ENCODE measurements at regions not wholly inside any gene's neighbourhood (a gene's known extent, or its start where the extent isn't known, plus 50 kb on each side); places are given as distances from the start of the nearest gene placed in this dataset.

DNA sequence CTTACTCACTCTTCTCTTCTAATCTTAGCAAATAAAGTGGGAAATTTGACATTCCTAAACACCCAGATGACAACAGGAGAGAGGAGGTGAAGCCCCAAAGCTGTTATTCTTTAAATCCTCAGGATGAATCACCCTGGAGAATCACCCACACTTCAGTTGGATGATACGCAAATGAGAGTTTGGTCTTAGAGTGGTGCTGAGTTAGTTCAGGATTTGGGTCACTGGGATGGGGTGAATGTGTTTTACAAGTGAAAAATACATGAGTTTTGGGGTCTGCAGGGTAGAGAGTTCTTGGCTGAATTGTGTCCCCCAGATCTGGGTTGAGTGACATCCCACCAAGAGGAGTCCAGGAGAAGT is 117.2 kb downstream of the GGTLC2 start:
- TF ChIP-seq, protein P1, sequence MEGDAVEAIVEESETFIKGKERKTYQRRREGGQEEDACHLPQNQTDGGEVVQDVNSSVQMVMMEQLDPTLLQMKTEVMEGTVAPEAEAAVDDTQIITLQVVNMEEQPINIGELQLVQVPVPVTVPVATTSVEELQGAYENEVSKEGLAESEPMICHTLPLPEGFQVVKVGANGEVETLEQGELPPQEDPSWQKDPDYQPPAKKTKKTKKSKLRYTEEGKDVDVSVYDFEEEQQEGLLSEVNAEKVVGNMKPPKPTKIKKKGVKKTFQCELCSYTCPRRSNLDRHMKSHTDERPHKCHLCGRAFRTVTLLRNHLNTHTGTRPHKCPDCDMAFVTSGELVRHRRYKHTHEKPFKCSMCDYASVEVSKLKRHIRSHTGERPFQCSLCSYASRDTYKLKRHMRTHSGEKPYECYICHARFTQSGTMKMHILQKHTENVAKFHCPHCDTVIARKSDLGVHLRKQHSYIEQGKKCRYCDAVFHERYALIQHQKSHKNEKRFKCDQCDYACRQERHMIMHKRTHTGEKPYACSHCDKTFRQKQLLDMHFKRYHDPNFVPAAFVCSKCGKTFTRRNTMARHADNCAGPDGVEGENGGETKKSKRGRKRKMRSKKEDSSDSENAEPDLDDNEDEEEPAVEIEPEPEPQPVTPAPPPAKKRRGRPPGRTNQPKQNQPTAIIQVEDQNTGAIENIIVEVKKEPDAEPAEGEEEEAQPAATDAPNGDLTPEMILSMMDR (IDR thresholded peaks at IDR 0.05; ENCODE audit: insufficient read depth, low read depth, low read length) = no peak
- DNase-seq (ENCODE audit: low read depth) = no peak
- CTCF ChIA-PET = no interaction called here
- POLR2A ChIA-PET = no interaction called here
- no peak overlapping the region for H3K4me3 ChIP-seq (ENCODE audit: low read depth, low read length)
- H3K36me3 ChIP-seq (ENCODE audit: control insufficient read depth, insufficient read depth, low read length) = no peaks in the 10 kb centered on the region
- no peaks in the 10 kb centered on the region for H3K27me3 ChIP-seq (ENCODE audit: control insufficient read depth, insufficient read depth, low read length)

DNA sequence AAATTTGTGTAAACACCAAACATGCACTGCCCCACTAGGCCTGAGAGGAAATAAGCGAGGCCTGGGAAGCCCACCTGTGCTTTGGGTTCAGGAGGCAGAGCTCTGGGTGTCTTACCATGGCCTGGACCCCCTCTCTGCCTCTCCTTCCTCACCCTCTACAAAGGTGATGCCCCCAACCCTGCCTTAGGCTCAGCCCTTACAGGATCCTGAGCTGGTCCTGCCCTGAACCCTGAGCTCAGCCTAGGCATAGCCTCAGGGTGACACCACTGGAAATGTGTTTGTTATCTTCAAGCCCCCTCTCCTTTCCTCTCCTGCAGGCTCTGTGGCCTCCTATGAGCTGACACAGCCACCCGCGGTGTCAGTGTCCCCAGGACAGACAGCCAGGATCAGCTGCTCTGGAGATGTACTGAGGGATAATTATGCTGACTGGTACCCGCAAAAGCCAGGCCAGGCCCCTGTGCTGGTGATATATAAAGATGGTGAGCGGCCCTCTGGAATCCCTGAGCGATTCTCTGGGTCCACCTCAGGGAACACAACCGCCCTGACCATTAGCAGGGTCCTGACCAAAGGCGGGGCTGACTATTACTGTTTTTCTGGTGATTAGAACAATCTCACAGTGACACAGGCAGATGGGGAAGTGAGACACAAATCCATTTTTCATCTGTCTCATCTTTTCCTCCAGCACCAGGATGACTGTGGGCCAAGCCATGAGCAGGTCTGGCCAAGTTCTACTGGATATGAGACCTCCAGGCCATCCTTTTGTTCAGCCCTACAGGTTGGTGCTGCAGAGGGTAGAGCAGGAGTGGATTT is 117.8 kb downstream of the GGTLC2 start:
- no peak overlapping the region for H3K4me3 ChIP-seq (ENCODE audit: low read depth, low read length)
- CTCF ChIA-PET = interaction anchor here (2.1 kb wide), 1 partner anchor 11 kb away, joined by 5 read pairs; no protein-coding TSS in a partner anchor
- no peaks in the 10 kb centered on the region for H3K27me3 ChIP-seq (ENCODE audit: control insufficient read depth, insufficient read depth, low read length)
- TF ChIP-seq, protein P1 (IDR thresholded peaks at IDR 0.05; ENCODE audit: insufficient read depth, low read depth, low read length) = no peak
- H3K36me3 ChIP-seq (ENCODE audit: control insufficient read depth, insufficient read depth, low read length) = no peaks in the 10 kb centered on the region
- POLR2A ChIA-PET = no interaction called here
- DNase-seq (ENCODE audit: low read depth) = no peak

DNA sequence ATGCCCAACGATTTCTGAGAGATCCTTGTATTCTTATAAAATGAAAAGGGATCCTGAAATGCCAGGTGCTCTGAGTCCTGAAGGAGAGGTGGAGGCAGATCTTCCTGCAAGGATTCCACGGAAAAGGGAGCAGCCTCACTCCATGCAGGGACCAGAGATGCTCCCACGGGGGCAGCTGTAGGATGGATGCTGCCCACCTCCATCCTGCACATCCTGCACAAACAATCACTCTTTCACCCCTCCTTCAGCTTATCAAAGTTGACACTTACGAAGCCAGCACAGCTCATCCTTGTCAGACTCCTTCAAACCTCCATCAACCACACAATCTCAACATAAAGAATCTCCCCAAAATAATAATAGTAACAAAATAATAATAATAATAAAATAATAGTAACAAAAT is 119.1 kb downstream of the GGTLC2 start:
- CTCF ChIA-PET = interaction anchor here (0.6 to 2.1 kb wide), 5 partner anchors 10 to 366 kb away, joined by 3 to 7 read pairs (median 3); no protein-coding TSS in a partner anchor

DNA sequence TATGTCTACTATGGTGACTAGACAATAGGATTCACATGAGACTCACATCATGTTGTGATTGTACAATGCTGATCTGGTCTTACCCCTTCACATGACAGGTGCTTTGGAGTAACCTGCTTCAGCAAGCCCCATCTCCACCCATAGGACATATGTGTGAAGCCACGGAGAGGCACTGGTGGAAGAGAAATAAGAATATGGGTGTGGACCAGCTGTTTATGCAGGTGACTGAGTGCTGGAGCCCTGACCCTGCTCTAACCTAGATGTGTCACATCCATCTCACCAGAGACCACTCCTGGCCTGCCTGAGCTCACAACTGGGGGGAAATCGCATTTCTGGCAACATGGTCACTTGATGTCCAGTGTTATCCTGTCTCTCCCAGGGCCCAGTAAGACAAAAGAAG is 119.7 kb downstream of the GGTLC2 start:
- H3K27me3 ChIP-seq (ENCODE audit: control insufficient read depth, insufficient read depth, low read length) = no peaks in the 10 kb centered on the region; the same call in 1 of the 2 replicates
- ChIA-PET CTCF (interaction anchor here (0.9 to 2.1 kb wide), 4 partner anchors 11 to 365 kb away, joined by 3 to 7 read pairs (median 4); no protein-coding TSS in a partner anchor), POLR2A (no interaction called here)
- DNase-seq (ENCODE audit: low read depth) = no peak
- TF ChIP-seq, protein P1 (IDR thresholded peaks at IDR 0.05; ENCODE audit: insufficient read depth, low read depth, low read length) = no peak
- no peak overlapping the region for H3K4me3 ChIP-seq (ENCODE audit: low read depth, low read length)
- H3K36me3 ChIP-seq (ENCODE audit: control insufficient read depth, insufficient read depth, low read length) = no peaks in the 10 kb centered on the region

More for the DNA sequence above, 119.1 kb downstream of the GGTLC2 start:
- POLR2A ChIA-PET = no interaction called here
- DNase-seq (ENCODE audit: low read depth) = no peak
- Histone ChIP-seq H3K4me3 (ENCODE audit: low read depth, low read length) (no peak overlapping the region), H3K27me3 (ENCODE audit: control insufficient read depth, insufficient read depth, low read length) (no peaks in the 10 kb centered on the region), H3K36me3 (ENCODE audit: control insufficient read depth, insufficient read depth, low read length) (no peaks in the 10 kb centered on the region)
- TF ChIP-seq, protein P1 (IDR thresholded peaks at IDR 0.05; ENCODE audit: insufficient read depth, low read depth, low read length) = no peak

DNA sequence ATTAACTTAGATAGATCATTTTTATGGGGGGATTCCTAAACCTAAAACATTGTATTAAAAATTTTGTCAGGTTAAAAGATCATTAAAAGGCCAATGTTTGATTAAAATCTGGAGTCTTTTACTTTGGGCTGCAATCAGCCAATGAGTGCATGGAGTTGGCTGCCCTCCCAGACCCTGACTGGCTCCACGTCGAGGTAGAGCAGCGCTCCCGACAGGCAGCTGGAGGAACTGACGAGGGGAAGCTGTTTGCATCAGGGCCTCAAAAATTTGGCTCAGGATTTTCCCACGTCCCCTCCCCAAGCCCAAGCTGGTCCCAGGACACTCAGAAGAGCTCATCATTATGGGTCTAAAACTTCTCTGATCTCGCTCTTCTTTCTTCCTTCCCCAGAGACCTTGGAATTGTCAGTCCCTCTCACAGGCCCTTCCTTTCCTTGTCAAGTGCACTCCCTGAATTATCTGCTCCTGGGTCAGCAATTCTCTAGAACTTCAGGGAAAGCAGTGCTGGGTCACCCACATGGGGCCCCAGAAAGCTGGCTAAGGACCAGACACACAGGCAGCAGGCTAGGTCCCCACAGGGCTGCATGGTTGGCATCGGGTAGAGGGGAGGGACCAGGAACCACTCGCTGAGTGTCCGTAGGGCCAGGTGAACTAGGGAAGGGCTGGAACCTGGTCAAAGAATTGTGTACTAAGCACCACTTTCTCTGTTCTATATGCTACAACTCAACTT is 119.6 kb upstream of the IGLL5 start:
- CTCF ChIA-PET = interaction anchor here (1.1 to 1.2 kb wide), 2 partner anchors 14 to 23 kb away, joined by 3 read pairs; no protein-coding TSS in a partner anchor
- TF ChIP-seq, protein P1 (IDR thresholded peaks at IDR 0.05; ENCODE audit: insufficient read depth, low read depth, low read length) = no peak
- H3K27me3 ChIP-seq (ENCODE audit: control insufficient read depth, insufficient read depth, low read length) = no peaks in the 10 kb centered on the region; the same call in 1 of the 2 replicates
- no peaks in the 10 kb centered on the region for H3K36me3 ChIP-seq (ENCODE audit: control insufficient read depth, insufficient read depth, low read length)
- H3K4me3 ChIP-seq (ENCODE audit: low read depth, low read length) = no peak overlapping the region
- POLR2A ChIA-PET = no interaction called here
- DNase-seq (ENCODE audit: low read depth) = no peak
